Thymus (tissue), 11 donors: ENCODE measurements at regions not wholly inside any gene's neighbourhood (a gene's known extent, or its start where the extent isn't known, plus 50 kb on each side); places are given as distances from the start of the nearest gene placed in this dataset.
A peak's percentile ranks its signal among the peaks of the same experiment; 100 is the strongest.

Experiments used
- DNase-seq, 9 donors: peaks; one replicate each; pipeline ENCODE4 v3.0.0-alpha.2; 2013; ENCODE audit warnings: low spot score in 9 of 9, low read depth in 6 of 9, missing footprints in 1 of 9
- H3K27ac ChIP-seq, 2 donors: one replicate each; pipeline ENCODE4 v1.5.1; 2013; ENCODE audit warnings: control low read depth in 1 of 2, low read depth in 1 of 2, low read length in 1 of 2, mild to moderate bottlenecking in 1 of 2, moderate library complexity in 1 of 2
- H3K27me3 ChIP-seq, 2 donors: one replicate each; pipeline ENCODE4 v1.5.1; 2013; ENCODE audit warnings: low read length in 1 of 2; ENCODE audit not compliant: control insufficient read depth in 2 of 2, insufficient read depth in 1 of 2
- H3K36me3 ChIP-seq, 2 donors: one replicate each; pipeline ENCODE4 v1.5.1; 2013; ENCODE audit warnings: low read length in 1 of 2, mild to moderate bottlenecking in 1 of 2, moderate library complexity in 1 of 2; ENCODE audit not compliant: control insufficient read depth in 2 of 2, insufficient read depth in 2 of 2
- H3K4me1 ChIP-seq, 2 donors: one replicate each; pipeline ENCODE4 v1.5.1; 2013; ENCODE audit warnings: low read length in 2 of 2; ENCODE audit not compliant: control insufficient read depth in 2 of 2, insufficient read depth in 2 of 2
- H3K4me3 ChIP-seq, 2 donors: one replicate each; pipeline ENCODE4 v1.5.1; 2013; ENCODE audit warnings: low read length in 2 of 2, control low read depth in 1 of 2, mild to moderate bottlenecking in 1 of 2
- H3K9me3 ChIP-seq, 2 donors: one replicate each; pipeline ENCODE4 v1.5.1; 2013; ENCODE audit warnings: low read length in 1 of 2, mild to moderate bottlenecking in 1 of 2; ENCODE audit not compliant: control insufficient read depth in 2 of 2, insufficient read depth in 1 of 2
- WGBS: extraction: QIAGEN DNeasy Blood & Tissue Kit; methylation state at CpG from one replicate; pipeline ENCODE4 v1.1.7; 2013; 5-methylcytosine and 5-hydroxymethylcytosine counted together
- donor health status: healthy.

- 91% methylated on average over 7 of the region's 7 CpGs for WGBS
- no peaks in the 10 kb centered on the region for H3K9me3 ChIP-seq
- H3K27ac ChIP-seq: no peak overlapping the region
- H3K36me3 ChIP-seq: no peaks in the 10 kb centered on the region
- DNase-seq: no peak
- no peak overlapping the region for H3K4me3 ChIP-seq
- H3K4me1 ChIP-seq: peaks cover 6 to 7% of the 10 kb centered on the region in 2 donors
- H3K27me3 ChIP-seq: peaks cover 0 to 2% of the 10 kb centered on the region in 2 donors
These were observed 236.8 kb upstream of the TNP1 start for GRCh38 chr2:217096474-217097225.

- Histone ChIP-seq H3K4me1 (peaks cover 12 to 16% of the 10 kb centered on the region in 2 donors), H3K9me3 (no peaks in the 10 kb centered on the region), H3K27ac (no peak overlapping the region), H3K27me3 (peaks cover 0 to 2% of the 10 kb centered on the region in 2 donors), H3K4me3 (no peak overlapping the region), H3K36me3 (no peaks in the 10 kb centered on the region)
- 94% methylated on average over 4 of the region's 4 CpGs for WGBS
- no peak for DNase-seq
These were observed 235.8 kb upstream of the TNP1 start for GRCh38 chr2:217095511-217096205.

GRCh38 chr2:217092710-217093379, 233.0 kb upstream of the TNP1 start:
- H3K4me1 ChIP-seq: peaks cover 12 to 20% of the 10 kb centered on the region in 2 donors
- no peak for DNase-seq
- H3K27ac ChIP-seq: no peak overlapping the region

GRCh38 chr2:217091531-217091930, 231.7 kb upstream of the TNP1 start:
- Histone ChIP-seq H3K4me1 (peaks cover 12 to 20% of the 10 kb centered on the region in 2 donors), H3K9me3 (no peaks in the 10 kb centered on the region), H3K27ac (no peak overlapping the region), H3K27me3 (no peaks in the 10 kb centered on the region), H3K36me3 (no peaks in the 10 kb centered on the region), H3K4me3 (no peak overlapping the region)
- DNase-seq: no peak
- 66% methylated on average over 3 of the region's 3 CpGs for WGBS

More at GRCh38 chr2:217092710-217093379, 233.0 kb upstream of the TNP1 start:
- 74% methylated on average over 17 of the region's 17 CpGs for WGBS
- H3K27me3 ChIP-seq: peaks cover 0 to 2% of the 10 kb centered on the region in 2 donors
- H3K4me3 ChIP-seq: no peak overlapping the region
- H3K9me3 ChIP-seq: no peaks in the 10 kb centered on the region
- no peaks in the 10 kb centered on the region for H3K36me3 ChIP-seq

GRCh38 chr2:217090884-217091283, 231.0 kb upstream of the TNP1 start:
- no peak for DNase-seq
- Histone ChIP-seq H3K36me3 (no peaks in the 10 kb centered on the region), H3K27ac (no peak overlapping the region), H3K9me3 (no peaks in the 10 kb centered on the region), H3K27me3 (no peaks in the 10 kb centered on the region), H3K4me3 (no peak overlapping the region), H3K4me1 (peaks cover 12 to 20% of the 10 kb centered on the region in 2 donors)
- WGBS: 98% methylated on average over 3 of the region's 3 CpGs

- DNase-seq: peak; percentile 29 to 75 (median 45)
- Histone ChIP-seq H3K4me1 (peaks cover 9 to 19% of the 10 kb centered on the region in 2 donors), H3K9me3 (no peaks in the 10 kb centered on the region), H3K27ac (peak overlapping the region in 1 of 2 donors; percentile 65), H3K4me3 (no peak overlapping the region), H3K36me3 (no peaks in the 10 kb centered on the region), H3K27me3 (no peaks in the 10 kb centered on the region)
- 6% methylated on average over 5 of the region's 5 CpGs for WGBS
These were observed 230.2 kb upstream of the TNP1 start for GRCh38 chr2:217090024-217090473.

GRCh38 chr2:217086718-217087117, 226.9 kb upstream of the TNP1 start:
- no peaks in the 10 kb centered on the region for H3K27me3 ChIP-seq
- no peak overlapping the region for H3K4me3 ChIP-seq
- H3K9me3 ChIP-seq: no peaks in the 10 kb centered on the region
- no peaks in the 10 kb centered on the region for H3K36me3 ChIP-seq
- 85% methylated on average over 2 of the region's 2 CpGs for WGBS
- H3K4me1 ChIP-seq: peaks cover 5 to 15% of the 10 kb centered on the region in 2 donors
- DNase-seq: no peak
- no peak overlapping the region for H3K27ac ChIP-seq

GRCh38 chr2:217086038-217086522, 226.2 kb upstream of the TNP1 start:
- Histone ChIP-seq H3K36me3 (no peaks in the 10 kb centered on the region), H3K9me3 (no peaks in the 10 kb centered on the region), H3K4me1 (peaks cover under 1 to 9% of the 10 kb centered on the region in 2 donors), H3K27me3 (no peaks in the 10 kb centered on the region), H3K27ac (no peak overlapping the region), H3K4me3 (no peak overlapping the region)
- 70% methylated on average over 1 of the region's 1 CpG for WGBS
- DNase-seq: no peak

- H3K4me1 ChIP-seq: peaks cover 0 to 3% of the 10 kb centered on the region in 2 donors
- H3K27me3 ChIP-seq: no peaks in the 10 kb centered on the region
- 91% methylated on average over 2 of the region's 2 CpGs for WGBS
- no peak for DNase-seq
- no peak overlapping the region for H3K4me3 ChIP-seq
- no peaks in the 10 kb centered on the region for H3K36me3 ChIP-seq
- no peaks in the 10 kb centered on the region for H3K9me3 ChIP-seq
- H3K27ac ChIP-seq: no peak overlapping the region
These were observed 225.7 kb upstream of the TNP1 start for GRCh38 chr2:217085543-217085942.
